Left lung (tissue), 4 donors: ENCODE measurements at regions not wholly inside any gene's neighbourhood (a gene's known extent, or its start where the extent isn't known, plus 50 kb on each side); places are given as distances from the start of the nearest gene placed in this dataset.

ENCODE experiments used
- ATAC-seq: fragments of 200-7000 bp; cut with Tn5 transposase; one replicate; pipeline ENCODE4 v1.9.1; 2020; ENCODE audit warnings: moderate library complexity
- DNase-seq, 4 donors: peaks; one replicate each; pipeline ENCODE4 v3.0.0-alpha.2; 2013 to 2020
- H3K27ac ChIP-seq, 2 donors: fragments of 200-600 bp; sonication (generic) in 1 of 2; one replicate each; pipeline versions ENCODE4 v1.5.0 to v1.8.0; 2020 to 2021
- H3K27me3 ChIP-seq, 2 donors: fragments of 200-600 bp; sonication (generic) in 1 of 2; one replicate each; pipeline versions ENCODE4 v1.5.0 to v1.8.0; 2020 to 2021
- H3K36me3 ChIP-seq, 2 donors: fragments of 200-600 bp; sonication (generic) in 1 of 2; one replicate each; pipeline versions ENCODE4 v1.5.0 to v1.8.0; 2020 to 2021
- H3K4me1 ChIP-seq, 2 donors: fragments of 200-600 bp; one replicate each; pipeline ENCODE4 v1.8.0; 2021
- H3K4me3 ChIP-seq, 2 donors: fragments of 200-600 bp; sonication (generic) in 1 of 2; one replicate each; pipeline versions ENCODE4 v1.5.0 to v1.8.0; 2020 to 2021; ENCODE audit warnings: mild to moderate bottlenecking in 1 of 2
- H3K9me3 ChIP-seq, 2 donors: fragments of 200-600 bp; sonication (generic) in 1 of 2; one replicate each; pipeline versions ENCODE4 v1.5.0 to v1.8.0; 2020 to 2021
- CTCF ChIP-seq, 2 donors: fragments of 200-600 bp; sonication (generic) in 1 of 2; IDR thresholded peaks; one replicate each; pipeline versions ENCODE4 v1.5.0 to v1.8.0; 2021; ENCODE audit warnings: antibody characterized with exemption in 2 of 2
- intact Hi-C, 2 donors: fragments of 100-400 bp; cut with DNase I; formaldehyde crosslinking; loops; one replicate each; pipeline versions ENCODE4 v1.11.2 to v1.14.2; 2022
- donor health status: DM: no; HTN: yes; CAD: no.
- donor health status: DM: no; HTN: no; CAD: no.

GRCh38 chr6:82712826-82713225, 349.2 kb downstream of the TPBG start:
- Histone ChIP-seq H3K4me3 (no peak overlapping the region), H3K27me3 (no peaks in the 10 kb centered on the region), H3K27ac (no peak overlapping the region), H3K36me3 (no peaks in the 10 kb centered on the region), H3K4me1 (no peaks in the 10 kb centered on the region), H3K9me3 (peaks cover 0 to 7% of the 10 kb centered on the region in 2 donors)
- ATAC-seq (peak; percentile 36), DNase-seq (no peak)
- intact Hi-C loops, result no loop called here
- no peak for TF ChIP-seq CTCF (IDR thresholded peaks at IDR 0.05)

- TF ChIP-seq CTCF (IDR thresholded peaks at IDR 0.05), result no peak
- H3K27me3 ChIP-seq, result no peaks in the 10 kb centered on the region
- intact Hi-C loops, result no loop called here
- peaks cover 0 to 2% of the 10 kb centered on the region in 2 donors for H3K9me3 ChIP-seq
- no peaks in the 10 kb centered on the region for H3K36me3 ChIP-seq
- DNase-seq, result no peak
- H3K4me3 ChIP-seq, result no peak overlapping the region
- no peak for ATAC-seq
- no peak overlapping the region for H3K27ac ChIP-seq
- H3K4me1 ChIP-seq, result no peaks in the 10 kb centered on the region
Observed at GRCh38 chr6:82720992-82721391, 344.6 kb downstream of the UBE3D start.

GRCh38 chr6:82735790-82736189, 329.9 kb downstream of the UBE3D start:
- Histone ChIP-seq H3K36me3 (no peaks in the 10 kb centered on the region), H3K27me3 (no peaks in the 10 kb centered on the region), H3K9me3 (no peaks in the 10 kb centered on the region), H3K4me3 (no peak overlapping the region), H3K27ac (no peak overlapping the region), H3K4me1 (no peaks in the 10 kb centered on the region)
- ATAC-seq, result no peak
- no peak for DNase-seq
- intact Hi-C loops, result no loop called here
- no peak for TF ChIP-seq CTCF (IDR thresholded peaks at IDR 0.05)

- Histone ChIP-seq H3K36me3 (no peaks in the 10 kb centered on the region), H3K4me1 (no peaks in the 10 kb centered on the region), H3K27ac (no peak overlapping the region), H3K27me3 (no peaks in the 10 kb centered on the region), H3K9me3 (no peaks in the 10 kb centered on the region), H3K4me3 (no peak overlapping the region)
- DNase-seq (no peak), ATAC-seq (no peak)
- intact Hi-C loops, result no loop called here
- TF ChIP-seq CTCF (IDR thresholded peaks at IDR 0.05), result no peak
Observed at GRCh38 chr6:82737965-82738364, 327.7 kb downstream of the UBE3D start.

GRCh38 chr6:82738773-82739172, 326.9 kb downstream of the UBE3D start:
- no peak overlapping the region for H3K4me3 ChIP-seq
- TF ChIP-seq CTCF (IDR thresholded peaks at IDR 0.05), result no peak
- H3K4me1 ChIP-seq, result no peaks in the 10 kb centered on the region
- intact Hi-C loops, result no loop called here
- DNase-seq, result no peak
- H3K9me3 ChIP-seq, result no peaks in the 10 kb centered on the region
- H3K27ac ChIP-seq, result no peak overlapping the region
- no peaks in the 10 kb centered on the region for H3K36me3 ChIP-seq
- ATAC-seq, result no peak
- no peaks in the 10 kb centered on the region for H3K27me3 ChIP-seq
